ENCODE measurements at regions not wholly inside any gene's neighbourhood (a gene's known extent, or its start where the extent isn't known, plus 50 kb on each side); places are given as distances from the start of the nearest gene placed in this dataset.

DNA sequence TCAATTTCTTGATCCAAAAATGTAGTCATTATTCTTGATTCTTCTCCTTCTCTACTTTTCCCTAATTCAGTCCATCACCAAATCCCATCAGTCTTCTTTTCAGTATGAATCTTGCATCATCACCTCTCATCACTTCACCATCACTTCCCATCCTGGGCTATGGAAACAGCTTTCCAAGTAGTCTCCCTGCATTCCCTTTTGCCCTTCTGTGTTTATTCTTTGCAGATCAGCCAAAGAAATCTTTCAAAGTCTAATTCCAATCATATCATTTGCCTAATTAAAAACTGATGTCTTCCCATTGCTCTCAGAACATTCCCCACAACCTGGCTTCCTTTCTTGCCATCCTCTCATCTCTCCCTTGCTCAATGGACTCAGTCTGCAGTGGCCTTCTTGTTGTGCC is 201.7 kb upstream of the ADAMTS3 start:
- TF ChIP-seq EZH2 (IDR thresholded peaks at IDR 0.05) (no peak), EZH2phosphoT487 (IDR thresholded peaks at IDR 0.05) (no peak)
- TF ChIP-seq, protein P1, sequence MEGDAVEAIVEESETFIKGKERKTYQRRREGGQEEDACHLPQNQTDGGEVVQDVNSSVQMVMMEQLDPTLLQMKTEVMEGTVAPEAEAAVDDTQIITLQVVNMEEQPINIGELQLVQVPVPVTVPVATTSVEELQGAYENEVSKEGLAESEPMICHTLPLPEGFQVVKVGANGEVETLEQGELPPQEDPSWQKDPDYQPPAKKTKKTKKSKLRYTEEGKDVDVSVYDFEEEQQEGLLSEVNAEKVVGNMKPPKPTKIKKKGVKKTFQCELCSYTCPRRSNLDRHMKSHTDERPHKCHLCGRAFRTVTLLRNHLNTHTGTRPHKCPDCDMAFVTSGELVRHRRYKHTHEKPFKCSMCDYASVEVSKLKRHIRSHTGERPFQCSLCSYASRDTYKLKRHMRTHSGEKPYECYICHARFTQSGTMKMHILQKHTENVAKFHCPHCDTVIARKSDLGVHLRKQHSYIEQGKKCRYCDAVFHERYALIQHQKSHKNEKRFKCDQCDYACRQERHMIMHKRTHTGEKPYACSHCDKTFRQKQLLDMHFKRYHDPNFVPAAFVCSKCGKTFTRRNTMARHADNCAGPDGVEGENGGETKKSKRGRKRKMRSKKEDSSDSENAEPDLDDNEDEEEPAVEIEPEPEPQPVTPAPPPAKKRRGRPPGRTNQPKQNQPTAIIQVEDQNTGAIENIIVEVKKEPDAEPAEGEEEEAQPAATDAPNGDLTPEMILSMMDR (IDR thresholded peaks at IDR 0.05): no peak
